Upper lobe of right lung (tissue), 1 donor: ENCODE measurements at regions not wholly inside any gene's neighbourhood (a gene's known extent, or its start where the extent isn't known, plus 50 kb on each side); places are given as distances from the start of the nearest gene placed in this dataset.
"Not testable (repeated sequence)": the region's sequence is repeated elsewhere in the genome, so short reads cannot be mapped to it uniquely, and the experiment has no call there.

ENCODE experiments used
- ATAC-seq: fragments of 200-7000 bp; cut with Tn5 transposase; one replicate; pipeline ENCODE4 v1.9.1; 2020; ENCODE audit warnings: mild to moderate bottlenecking, moderate library complexity
- DNase-seq: peaks from one replicate; pipeline ENCODE4 v3.0.0-alpha.2; 2020
- H3K27ac ChIP-seq: fragments of 200-600 bp; one replicate; pipeline ENCODE4 v1.8.0; 2022
- H3K27me3 ChIP-seq: fragments of 200-600 bp; one replicate; pipeline ENCODE4 v1.8.0; 2022; ENCODE audit warnings: mild to moderate bottlenecking
- H3K36me3 ChIP-seq: fragments of 200-600 bp; one replicate; pipeline ENCODE4 v1.8.0; 2022
- H3K4me1 ChIP-seq: fragments of 200-600 bp; one replicate; pipeline ENCODE4 v1.8.0; 2022
- H3K4me3 ChIP-seq: fragments of 200-600 bp; one replicate; pipeline ENCODE4 v1.8.0; 2022; ENCODE audit warnings: mild to moderate bottlenecking
- H3K9me3 ChIP-seq: fragments of 200-600 bp; one replicate; pipeline ENCODE4 v1.8.0; 2022
- CTCF ChIP-seq: fragments of 200-600 bp; IDR thresholded peaks from one replicate; pipeline ENCODE4 v1.8.0; 2022; ENCODE audit warnings: antibody characterized with exemption
- intact Hi-C: fragments of 100-400 bp; cut with DNase I; formaldehyde crosslinking; loops from one replicate; pipeline ENCODE4 v1.11.0; 2022
- donor health status: DM: no; HTN: yes; CAD: no; lungs with severe emphysema.

GRCh38 chr3:5707794-5708193 is 520.3 kb downstream of the EDEM1 start:
- no peaks in the 10 kb centered on the region for H3K36me3 ChIP-seq
- no peak for DNase-seq
- no peak for TF ChIP-seq CTCF
- no peaks in the 10 kb centered on the region for H3K27me3 ChIP-seq
- no peak overlapping the region for H3K4me3 ChIP-seq
- H3K27ac ChIP-seq: no peak overlapping the region
- H3K9me3 ChIP-seq: no peaks in the 10 kb centered on the region
- H3K4me1 ChIP-seq: no peaks in the 10 kb centered on the region
- ATAC-seq: no peak
- intact Hi-C loops: no loop called here

GRCh38 chr3:5709714-5710113 is 522.2 kb downstream of the EDEM1 start:
- Histone ChIP-seq H3K9me3 (no peaks in the 10 kb centered on the region), H3K27me3 (no peaks in the 10 kb centered on the region), H3K4me1 (no peaks in the 10 kb centered on the region), H3K27ac (no peak overlapping the region), H3K36me3 (no peaks in the 10 kb centered on the region), H3K4me3 (no peak overlapping the region)
- no peak for TF ChIP-seq CTCF
- ATAC-seq (no peak), DNase-seq (no peak)
- intact Hi-C loops: no loop called here

GRCh38 chr3:5710718-5711117 is 523.2 kb downstream of the EDEM1 start:
- Histone ChIP-seq H3K27ac (no peak overlapping the region), H3K4me3 (no peak overlapping the region), H3K36me3 (no peaks in the 10 kb centered on the region), H3K4me1 (no peaks in the 10 kb centered on the region), H3K9me3 (no peaks in the 10 kb centered on the region), H3K27me3 (no peaks in the 10 kb centered on the region)
- TF ChIP-seq CTCF: no peak
- intact Hi-C loops: no loop called here
- no peak for ATAC-seq
- no peak for DNase-seq

- Histone ChIP-seq H3K36me3 (no peaks in the 10 kb centered on the region), H3K4me3 (no peak overlapping the region), H3K9me3 (no peaks in the 10 kb centered on the region), H3K27ac (no peak overlapping the region), H3K27me3 (no peaks in the 10 kb centered on the region), H3K4me1 (no peaks in the 10 kb centered on the region)
- TF ChIP-seq CTCF: no peak
- no peak for ATAC-seq
- intact Hi-C loops: no loop called here
- DNase-seq: no peak
These were observed 529.7 kb downstream of the EDEM1 start for GRCh38 chr3:5717254-5717653.

GRCh38 chr3:5719668-5720067 is 532.2 kb downstream of the EDEM1 start:
- H3K4me3 ChIP-seq, DNase-seq, intact Hi-C loops, H3K4me1 ChIP-seq, H3K9me3 ChIP-seq, H3K27ac ChIP-seq, H3K36me3 ChIP-seq, ATAC-seq, H3K27me3 ChIP-seq: not testable (repeated sequence)

GRCh38 chr3:5725801-5726200 is 538.3 kb downstream of the EDEM1 start:
- no peak for DNase-seq
- no peaks in the 10 kb centered on the region for H3K9me3 ChIP-seq
- intact Hi-C loops: no loop called here
- no peak overlapping the region for H3K4me3 ChIP-seq
- no peak for ATAC-seq
- no peaks in the 10 kb centered on the region for H3K27me3 ChIP-seq
- no peaks in the 10 kb centered on the region for H3K4me1 ChIP-seq
- no peaks in the 10 kb centered on the region for H3K36me3 ChIP-seq
- H3K27ac ChIP-seq: no peak overlapping the region
- no peak for TF ChIP-seq CTCF
